HG03159 (cell line): ENCODE measurements at regions not wholly inside any gene's neighbourhood (a gene's known extent, or its start where the extent isn't known, plus 50 kb on each side); places are given as distances from the start of the nearest gene placed in this dataset.
"Not testable (repeated sequence)": the region's sequence is repeated elsewhere in the genome, so short reads cannot be mapped to it uniquely, and the experiment has no call there.

ENCODE experiments used
- ATAC-seq: cut with Tn5 transposase; IDR thresholded peaks from one replicate; pipeline ENCODE4 v1.9.1; 2021; ENCODE audit warnings: mild to moderate bottlenecking, moderate library complexity; ENCODE audit not compliant: unreplicated experiment

DNA sequence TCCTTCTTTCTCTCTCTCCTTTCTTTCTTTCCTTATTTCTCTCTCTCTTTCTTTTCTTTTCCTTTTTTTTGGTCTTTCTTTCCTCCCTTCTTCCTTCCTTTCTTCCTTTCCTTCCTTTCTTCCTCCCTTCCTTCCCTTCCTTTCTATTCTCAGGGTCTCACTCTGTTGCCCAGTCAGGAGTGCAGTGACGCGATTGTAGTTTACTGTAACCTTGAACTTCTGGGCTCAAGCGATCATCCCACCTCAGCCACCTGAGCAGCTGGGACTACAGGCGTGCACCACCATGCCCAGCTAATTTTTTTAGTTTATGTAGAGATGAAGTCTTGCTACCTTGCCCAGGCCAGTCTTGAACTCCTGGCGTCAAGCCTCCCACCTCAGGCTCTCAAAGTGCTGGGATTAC, 83.8 kb upstream of the PPM1B start:
- ATAC-seq: no peak

DNA sequence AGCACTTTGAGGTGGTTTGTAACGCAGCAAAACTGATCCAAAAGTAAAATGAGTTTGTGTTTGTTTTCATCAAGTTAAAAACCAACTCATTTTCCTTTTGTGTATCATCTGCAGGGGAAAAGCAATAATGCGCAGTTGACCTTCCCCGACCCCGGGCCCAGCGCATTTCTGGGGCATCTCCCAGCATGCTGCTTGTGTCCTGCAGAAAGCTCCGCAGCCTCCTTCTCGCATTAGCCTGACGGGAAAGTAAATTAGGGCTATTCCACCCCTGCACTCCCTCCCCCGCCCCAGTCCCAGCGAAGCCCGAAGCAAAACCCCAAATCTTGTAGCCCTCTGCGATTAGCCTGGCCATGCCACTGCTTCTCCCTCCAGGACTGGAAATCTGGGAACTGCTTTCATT, 82.0 kb upstream of the PPM1B start:
- no peak for ATAC-seq

DNA sequence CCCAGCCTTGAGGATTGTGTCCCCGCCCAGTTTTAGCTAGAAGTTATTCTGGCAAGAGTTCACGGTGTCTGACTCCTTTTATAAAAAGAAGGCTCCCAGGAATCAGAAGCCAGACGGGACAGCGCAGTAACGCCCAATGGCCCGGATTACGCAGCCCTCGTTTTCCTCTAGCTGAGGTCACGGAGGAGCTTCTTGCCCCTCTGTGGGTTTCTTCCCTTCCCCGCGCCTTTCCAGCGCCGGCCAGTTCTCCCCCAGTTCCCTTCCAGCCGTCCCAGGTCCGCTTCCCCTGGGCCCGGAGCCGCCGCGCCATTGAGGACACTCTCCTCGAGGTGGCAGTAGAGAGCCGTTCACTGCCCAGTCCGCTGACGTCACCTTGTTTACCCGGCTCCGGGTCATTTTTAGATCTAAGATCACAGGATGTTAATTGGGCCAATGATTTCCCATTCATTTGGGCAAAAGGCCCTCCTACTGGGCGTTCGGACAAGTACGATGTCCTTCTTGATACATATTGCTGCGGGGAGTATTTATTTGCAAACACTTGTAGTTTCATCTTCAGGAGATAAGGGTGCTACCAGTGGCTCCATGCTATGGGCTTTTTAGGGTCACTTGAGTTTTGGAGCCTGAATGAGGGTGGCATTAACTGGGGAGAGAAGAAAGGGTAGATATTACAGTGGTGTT, 81.5 kb upstream of the PPM1B start:
- peak; percentile 59 for ATAC-seq

DNA sequence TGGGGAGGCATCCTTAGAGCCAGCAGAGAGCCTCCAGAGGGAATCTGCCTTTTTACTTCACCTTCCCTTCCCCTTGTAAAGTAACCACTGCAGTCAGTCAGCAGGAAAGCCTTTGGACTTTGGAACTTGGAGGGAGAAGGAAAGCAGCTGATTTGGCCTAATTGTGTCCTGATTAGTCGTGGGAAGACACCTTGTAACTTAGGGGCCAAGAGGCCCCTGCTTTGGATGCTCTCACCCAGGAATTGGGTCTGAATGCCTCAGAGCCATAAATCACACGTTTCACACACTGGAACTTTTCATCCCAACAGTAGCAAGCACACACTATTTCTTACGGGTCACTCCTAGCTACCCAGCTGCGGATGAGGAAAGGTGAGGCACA, 81.0 kb upstream of the PPM1B start:
- ATAC-seq: no peak

- not testable (repeated sequence) for ATAC-seq
Measured at GRCh38 chr2:44092519-44092918, 76.2 kb upstream of the PPM1B start.

DNA sequence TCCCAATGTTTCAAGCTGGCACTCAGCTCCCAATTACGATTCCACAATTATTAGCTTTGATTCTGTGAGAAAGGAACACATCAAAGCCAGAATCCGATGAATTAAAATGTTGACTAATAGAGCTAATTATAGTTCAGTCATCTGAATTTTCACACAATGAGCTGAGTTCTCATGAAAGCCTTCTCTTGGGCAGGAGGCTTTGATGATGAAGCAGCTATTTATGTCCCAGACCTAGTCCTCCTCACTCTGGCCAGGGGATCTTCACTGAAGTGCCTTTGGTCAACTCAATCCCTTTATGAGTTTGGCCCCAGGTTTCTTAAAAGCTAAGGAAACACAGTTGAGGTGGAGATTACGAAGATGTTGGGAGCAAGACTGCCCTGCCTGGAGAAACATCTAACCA, 74.7 kb upstream of the PPM1B start:
- ATAC-seq: no peak

DNA sequence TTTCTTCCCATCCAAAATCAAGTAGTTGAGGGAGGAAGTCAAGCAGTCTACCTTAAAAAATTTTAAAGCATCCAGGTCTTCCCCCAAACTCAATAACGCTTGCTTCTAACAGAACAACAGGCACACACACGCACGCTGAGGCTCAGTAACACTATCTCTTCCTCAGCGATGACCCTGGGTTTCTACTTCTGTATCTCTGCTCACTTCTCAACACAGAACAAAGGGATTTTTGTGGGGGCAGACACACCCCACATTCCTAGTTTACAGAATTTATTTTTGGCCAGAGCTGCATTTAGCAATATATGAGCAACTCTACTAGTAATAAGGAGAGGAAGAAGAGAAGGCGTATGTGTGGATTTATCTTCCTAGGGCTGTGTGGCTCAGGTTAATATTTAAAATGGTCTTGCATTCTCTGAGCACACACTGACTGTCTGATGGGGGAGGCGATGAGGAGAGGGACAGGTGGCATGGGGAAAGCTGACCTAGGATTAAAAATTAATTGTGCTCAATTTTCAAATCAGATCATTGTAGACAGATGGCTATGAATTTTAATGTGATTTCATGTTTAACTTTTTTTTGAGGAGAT, 71.3 kb upstream of the PPM1B start:
- no peak for ATAC-seq

DNA sequence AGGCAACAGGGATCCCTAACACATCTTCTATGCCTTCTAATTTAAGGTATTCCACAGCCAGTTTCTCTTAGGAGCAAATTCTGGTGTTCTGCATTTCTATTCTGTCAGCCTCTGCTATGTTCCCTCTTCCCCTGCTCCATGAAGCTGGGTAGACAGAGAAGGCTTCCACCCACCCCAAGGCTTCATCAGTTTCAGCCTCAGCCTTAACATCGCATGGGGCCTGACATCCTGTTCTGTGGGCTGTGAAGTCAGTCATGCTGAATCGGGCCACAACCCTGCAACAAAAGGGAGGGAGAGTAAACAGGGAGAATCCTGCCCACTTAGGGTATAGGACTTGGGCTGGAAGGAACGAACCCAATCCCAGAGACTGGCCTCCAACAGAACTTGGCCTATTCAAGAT, 70.6 kb upstream of the PPM1B start:
- no peak for ATAC-seq

DNA sequence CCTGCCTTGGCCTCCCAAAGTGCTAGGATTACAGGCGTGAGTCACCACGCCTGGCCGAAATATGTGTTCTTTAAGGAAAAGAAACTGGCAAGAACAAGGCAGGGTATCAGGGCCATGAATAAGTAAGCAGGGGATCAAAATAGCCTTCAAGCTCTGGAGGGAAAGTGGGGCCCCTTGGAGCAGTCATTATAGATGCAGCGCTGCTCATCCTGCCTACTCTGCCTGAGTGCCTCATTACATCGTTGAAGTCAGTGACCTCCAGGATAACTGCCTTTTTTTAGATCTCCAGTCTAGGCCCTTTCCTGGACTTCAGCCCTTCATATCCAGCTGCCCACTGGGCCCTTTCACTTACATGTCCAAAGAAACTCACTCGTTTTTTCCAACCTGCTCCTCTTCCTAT, 69.8 kb upstream of the PPM1B start:
- ATAC-seq: no peak

- ATAC-seq: no peak
Measured at GRCh38 chr2:44100351-44100750, 68.3 kb upstream of the PPM1B start.

DNA sequence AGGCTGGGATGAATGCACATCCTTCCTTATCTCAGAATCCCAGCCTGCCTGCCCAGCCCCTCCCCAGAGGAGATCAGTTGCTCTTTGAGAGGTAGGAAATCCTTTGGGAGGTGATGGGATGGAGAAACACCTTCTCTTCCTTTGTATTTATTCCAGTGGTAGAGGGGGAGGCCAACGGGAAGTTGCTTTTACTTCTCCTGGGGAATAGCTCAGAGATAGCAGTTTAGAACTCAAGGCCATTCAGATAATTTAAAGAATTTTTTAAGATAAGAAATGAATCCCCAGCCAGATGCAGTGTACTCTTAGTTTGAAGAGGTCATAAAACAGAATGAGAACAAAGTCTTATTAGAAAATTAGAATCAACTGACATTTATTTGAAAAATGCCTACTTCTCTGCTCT, 67.4 kb upstream of the PPM1B start:
- ATAC-seq: no peak

- no peak for ATAC-seq
Measured at GRCh38 chr2:44102790-44103562, 65.7 kb upstream of the PPM1B start.

- no peak for ATAC-seq
Measured at GRCh38 chr2:44103639-44104038, 65.0 kb upstream of the PPM1B start.

DNA sequence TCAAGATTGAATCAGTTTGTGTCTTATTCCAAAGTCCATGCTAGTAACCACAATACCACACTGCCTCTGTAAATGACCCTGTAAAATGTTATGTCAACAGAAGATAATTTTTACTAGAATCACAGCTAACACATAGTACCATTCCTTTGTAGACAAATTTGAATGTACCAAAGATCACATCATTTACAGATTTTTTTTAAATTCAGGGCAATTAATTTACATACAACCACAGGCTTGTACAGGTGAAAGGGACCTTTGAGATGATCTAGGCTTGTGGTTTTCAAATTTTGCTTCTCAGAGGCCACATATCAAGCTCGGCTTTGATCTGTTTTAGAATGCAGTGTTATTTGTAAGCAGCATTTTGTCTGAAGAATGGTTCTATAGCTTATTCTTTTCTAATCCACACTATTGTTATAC, 63.8 kb upstream of the PPM1B start:
- ATAC-seq: no peak

DNA sequence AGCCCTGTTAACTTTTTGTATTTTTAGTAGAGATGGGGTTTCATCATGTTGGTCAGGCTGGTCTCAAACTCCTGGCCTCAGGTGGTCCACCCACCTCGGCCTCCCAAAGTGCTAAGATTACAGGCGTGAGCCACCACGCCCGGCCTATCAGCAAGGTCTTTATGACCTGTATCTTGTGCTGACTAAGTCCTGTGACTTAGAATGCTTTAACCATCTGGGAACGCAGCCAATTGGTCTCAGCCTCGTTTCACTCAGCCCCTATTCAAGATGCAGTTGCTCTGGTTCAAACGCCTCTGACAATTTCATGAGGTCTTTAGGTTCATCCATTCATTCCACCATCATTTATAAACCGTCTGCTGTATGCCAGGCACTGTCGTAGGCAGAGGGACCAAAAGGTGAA, 62.2 kb upstream of the PPM1B start:
- not testable (repeated sequence) for ATAC-seq

DNA sequence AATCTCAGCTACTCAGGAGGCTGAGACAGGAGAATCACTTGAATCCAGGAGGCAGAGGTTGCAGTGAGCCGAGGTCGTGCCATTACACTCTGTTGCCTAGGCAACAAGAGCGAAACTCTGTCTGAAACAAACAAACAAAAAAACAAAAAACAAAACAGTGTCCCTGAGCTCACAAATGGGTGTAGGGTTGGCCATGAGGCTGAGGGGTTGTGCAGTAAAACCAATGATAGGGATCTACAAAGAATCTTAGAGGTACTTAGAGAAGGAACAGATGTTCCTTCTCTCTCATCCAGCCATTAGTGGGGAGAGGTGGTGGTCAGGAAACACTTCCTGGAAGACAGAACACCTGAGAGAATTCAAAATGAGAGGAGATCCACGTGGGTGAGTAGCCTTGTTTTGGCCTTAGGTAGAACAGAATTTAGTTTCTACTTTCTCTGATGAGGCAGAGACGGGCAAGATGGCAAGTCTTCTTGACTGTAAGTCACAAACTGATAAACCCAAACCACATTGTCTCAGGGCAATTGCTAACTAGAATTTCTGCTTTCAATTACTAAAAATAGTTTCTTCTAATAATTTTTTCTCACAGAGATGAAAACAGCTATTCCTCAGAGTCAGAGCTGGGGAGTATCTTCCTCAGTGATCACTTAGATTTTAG, 61.5 kb upstream of the PPM1B start:
- peak; percentile 70 for ATAC-seq

GRCh38 chr2:44107974-44108373, 60.7 kb upstream of the PPM1B start:
- ATAC-seq: no peak

GRCh38 chr2:44109166-44109565, 59.5 kb upstream of the PPM1B start:
- ATAC-seq: no peak

- no peak for ATAC-seq
Measured at GRCh38 chr2:44110444-44110843, 58.2 kb upstream of the PPM1B start.

- ATAC-seq: no peak
Measured at GRCh38 chr2:44112096-44112495, 56.6 kb upstream of the PPM1B start.

DNA sequence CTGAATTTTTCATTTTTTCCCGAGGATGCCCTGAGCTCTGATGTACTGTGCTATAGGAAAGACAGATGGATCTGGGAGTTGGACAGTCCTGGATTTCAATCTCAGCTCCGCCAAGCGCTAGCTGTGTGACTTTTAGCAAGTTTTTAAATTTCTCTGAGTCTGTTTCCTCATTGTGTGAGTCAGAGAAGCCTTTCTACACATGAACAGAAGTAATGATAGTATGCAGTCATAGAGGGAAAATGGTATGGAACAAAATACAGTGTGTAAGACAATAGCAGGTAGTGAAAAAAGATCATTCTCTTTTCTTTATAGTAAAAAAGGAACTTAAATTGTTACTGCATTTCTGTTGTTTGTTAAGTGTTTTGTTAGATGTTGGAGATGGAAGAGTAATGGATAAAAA, 52.4 kb upstream of the PPM1B start:
- no peak for ATAC-seq

GRCh38 chr2:44118257-44118656, 50.4 kb upstream of the PPM1B start:
- ATAC-seq: no peak
